Naive thymus-derived CD4-positive, alpha-beta T cell (primary cell): ENCODE measurements at regions not wholly inside any gene's neighbourhood (a gene's known extent, or its start where the extent isn't known, plus 50 kb on each side); places are given as distances from the start of the nearest gene placed in this dataset.

Experiments
- ATAC-seq: fragments of 150-1000 bp; cut with Tn5 transposase; 2 replicates; pipeline ENCODE4 v1.10.0; 2021; ENCODE audit warnings: mild to moderate bottlenecking, moderate library complexity
- CTCF ChIA-PET: fragments of 350-600 bp; sonication (Branson Sonifier 250); formaldehyde crosslinking; loops from one replicate; lab custom pipeline; 2021; ENCODE audit warnings: antibody characterized with exemption; lab: Charles Lee
- POLR2A ChIA-PET: fragments of 350-600 bp; sonication (Branson Sonifier 250); formaldehyde crosslinking; loops from one replicate; lab custom pipeline; 2021; ENCODE audit warnings: antibody characterized with exemption, inconsistent platforms; lab: Charles Lee
- DNase-seq, 9 donors: peaks; one replicate each; pipeline versions ENCODE4 v3.0.0 to v3.0.0-alpha.2; 2020 to 2022; ENCODE audit warnings: mixed read lengths in 1 of 9
- H3K27ac ChIP-seq: one replicate; pipeline ENCODE4 v1.7.0; 2013; ENCODE audit warnings: mild to moderate bottlenecking, low read depth, low read length, moderate library complexity
- H3K27me3 ChIP-seq, 2 donors: one replicate each; pipeline ENCODE4 v1.7.0; 2013; ENCODE audit warnings: low read length in 2 of 2, mild to moderate bottlenecking in 2 of 2, moderate library complexity in 2 of 2; ENCODE audit not compliant: control insufficient read depth in 2 of 2, insufficient read depth in 2 of 2
- H3K36me3 ChIP-seq, 3 experiments: 1 replicate in 2 of 3; 2 replicates in 1 of 3; pipeline ENCODE4 v1.7.0; 2013; ENCODE audit warnings: low read length in 3 of 3, mild to moderate bottlenecking in 3 of 3, moderate library complexity in 1 of 3; ENCODE audit not compliant: insufficient read depth in 3 of 3, control insufficient read depth in 2 of 3
- H3K4me1 ChIP-seq, 2 donors: one replicate each; pipeline ENCODE4 v1.7.0; 2013; ENCODE audit warnings: low read length in 2 of 2, mild to moderate bottlenecking in 2 of 2, moderate library complexity in 1 of 2; ENCODE audit not compliant: control insufficient read depth in 2 of 2, insufficient read depth in 2 of 2
- H3K4me3 ChIP-seq: 2 replicates; pipeline ENCODE4 v1.7.0; 2013; ENCODE audit warnings: mild to moderate bottlenecking, low read length
- H3K9me3 ChIP-seq, 3 experiments: 1 replicate in 2 of 3; 2 replicates in 1 of 3; pipeline ENCODE4 v1.7.0; 2013; ENCODE audit warnings: low read length in 3 of 3; ENCODE audit not compliant: control insufficient read depth in 2 of 3
- H3K27ac Mint-ChIP-seq, 9 donors: one replicate each; pipeline ENCODE4 v1.8.0; 2020 to 2022; ENCODE audit warnings: mixed read lengths in 9 of 9, mild to moderate bottlenecking in 8 of 9, moderate library complexity in 5 of 9, inconsistent platforms in 2 of 9
- H3K27me3 Mint-ChIP-seq, 5 donors: one replicate each; pipeline ENCODE4 v1.8.0; 2021 to 2022; ENCODE audit warnings: mixed read lengths in 5 of 5, mild to moderate bottlenecking in 1 of 5
- H3K36me3 Mint-ChIP-seq, 5 donors: one replicate each; pipeline ENCODE4 v1.8.0; 2020 to 2022; ENCODE audit warnings: mixed read lengths in 5 of 5, mild to moderate bottlenecking in 3 of 5, inconsistent platforms in 1 of 5
- H3K4me1 Mint-ChIP-seq, 7 donors: one replicate each; pipeline ENCODE4 v1.8.0; 2020 to 2022; ENCODE audit warnings: mixed read lengths in 7 of 7, mild to moderate bottlenecking in 3 of 7, inconsistent platforms in 1 of 7
- H3K4me3 Mint-ChIP-seq, 10 donors: one replicate each; pipeline ENCODE4 v1.8.0; 2020 to 2022; ENCODE audit warnings: mild to moderate bottlenecking in 10 of 10, mixed read lengths in 10 of 10, moderate library complexity in 6 of 10, inconsistent platforms in 2 of 10
- H3K9me3 Mint-ChIP-seq, 11 donors: one replicate each; pipeline ENCODE4 v1.8.0; 2020 to 2022; ENCODE audit warnings: mixed read lengths in 11 of 11, mild to moderate bottlenecking in 4 of 11, inconsistent platforms in 1 of 11, moderate library complexity in 1 of 11
- intact Hi-C, 2 donors: fragments of 100-400 bp; cut with micrococcal nuclease; formaldehyde crosslinking; loops; one replicate each; pipeline ENCODE4 v1.15.1; 2023

DNA sequence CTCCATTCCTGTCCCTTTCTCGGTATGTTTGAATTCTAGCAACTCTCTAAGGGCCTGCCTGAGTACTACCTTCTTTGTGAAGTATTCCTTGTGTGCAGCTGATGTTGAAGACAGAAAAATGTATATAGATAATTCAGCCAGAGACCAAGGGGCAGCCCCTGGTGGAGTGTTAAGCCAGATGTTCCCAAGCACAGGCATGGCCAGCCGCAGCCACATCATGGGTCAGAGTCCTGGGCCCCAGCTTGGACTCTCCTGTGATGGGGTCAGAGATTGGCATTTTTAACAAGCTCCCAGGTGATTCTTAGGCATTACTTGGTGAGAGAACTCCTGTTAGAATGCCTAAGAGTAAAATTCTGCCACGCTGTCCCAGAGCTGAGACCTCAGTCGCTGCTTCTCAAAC lies 100.8 kb downstream of the IRF8 start:
- Histone ChIP-seq H3K4me1 (no peaks in the 10 kb centered on the region), H3K27ac (no peak overlapping the region), H3K36me3 (no peaks in the 10 kb centered on the region), H3K27me3 (no peaks in the 10 kb centered on the region), H3K4me3 (no peak overlapping the region), H3K9me3 (no peaks in the 10 kb centered on the region)
- CTCF ChIA-PET, result interaction anchor here (0.9 to 1.0 kb wide), 2 partner anchors 12 to 178 kb away, joined by 3 to 4 read pairs; no protein-coding TSS in a partner anchor
- Mint-ChIP-seq H3K4me1 (peaks cover 7 to 25% (median 18%) of the 10 kb centered on the region in 7 donors), H3K27ac (peak overlapping the region in 1 of 9 donors; percentile 26), H3K36me3 (peaks cover 0 to 1% (median 0%) of the 10 kb centered on the region in 5 donors), H3K27me3 (no peaks in the 10 kb centered on the region), H3K4me3 (no peak overlapping the region), H3K9me3 (no peaks in the 10 kb centered on the region)
- POLR2A ChIA-PET, result no interaction called here
- DNase-seq (no peak), ATAC-seq (no peak)
- intact Hi-C loops, result no loop called here

DNA sequence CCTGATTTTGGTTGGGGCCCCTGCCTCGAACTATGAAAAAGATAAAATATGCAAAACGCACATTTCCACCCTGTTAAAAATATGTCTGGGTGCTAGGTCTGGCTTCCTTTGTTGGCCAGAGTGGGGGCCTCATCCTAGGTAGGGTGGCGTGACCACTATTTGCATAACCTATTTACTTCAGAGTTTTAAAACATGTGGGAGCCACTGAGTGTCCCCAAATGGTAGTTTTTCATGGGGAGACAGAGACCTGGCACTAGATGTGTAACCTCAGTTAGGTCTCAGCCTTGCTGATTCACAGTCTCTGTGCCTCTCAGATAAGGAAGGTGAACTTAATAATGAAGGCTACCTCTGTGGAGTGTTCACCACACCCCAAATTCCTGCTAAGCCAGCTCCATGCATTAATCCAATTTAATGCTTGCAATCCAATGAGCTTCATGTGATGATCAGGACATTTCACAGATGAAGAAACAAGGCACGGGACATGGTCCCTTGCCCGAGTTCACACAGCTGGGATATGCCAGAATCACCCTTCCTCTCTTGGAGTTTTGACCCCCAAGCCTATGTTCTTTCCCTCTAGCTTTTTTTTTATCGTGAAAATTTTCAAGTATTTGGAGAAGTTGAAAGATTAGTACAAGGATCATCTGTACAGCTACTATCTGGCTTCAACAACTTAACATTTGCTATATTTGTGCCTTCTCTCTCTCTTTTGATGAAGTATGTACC lies 103.4 kb downstream of the IRF8 start:
- Mint-ChIP-seq H3K9me3 (no peaks in the 10 kb centered on the region), H3K4me1 (peaks cover 6 to 14% (median 9%) of the 10 kb centered on the region in 7 donors), H3K27ac (no peak overlapping the region), H3K27me3 (peaks cover 0 to under 1% (median 0%) of the 10 kb centered on the region in 5 donors), H3K4me3 (no peak overlapping the region), H3K36me3 (peaks cover 0 to 1% (median 0%) of the 10 kb centered on the region in 5 donors)
- H3K27ac ChIP-seq, result no peak overlapping the region
- intact Hi-C loops, result no loop called here
- no peaks in the 10 kb centered on the region for H3K27me3 ChIP-seq
- DNase-seq (no peak), ATAC-seq (no peak)
- no peaks in the 10 kb centered on the region for H3K4me1 ChIP-seq
- ChIA-PET POLR2A (no interaction called here), CTCF (interaction anchor here (0.7 to 1.5 kb wide), 2 partner anchors 9 to 15 kb away, joined by 3 to 8 read pairs; no protein-coding TSS in a partner anchor)
- no peaks in the 10 kb centered on the region for H3K9me3 ChIP-seq
- no peak overlapping the region for H3K4me3 ChIP-seq
- no peaks in the 10 kb centered on the region for H3K36me3 ChIP-seq

DNA sequence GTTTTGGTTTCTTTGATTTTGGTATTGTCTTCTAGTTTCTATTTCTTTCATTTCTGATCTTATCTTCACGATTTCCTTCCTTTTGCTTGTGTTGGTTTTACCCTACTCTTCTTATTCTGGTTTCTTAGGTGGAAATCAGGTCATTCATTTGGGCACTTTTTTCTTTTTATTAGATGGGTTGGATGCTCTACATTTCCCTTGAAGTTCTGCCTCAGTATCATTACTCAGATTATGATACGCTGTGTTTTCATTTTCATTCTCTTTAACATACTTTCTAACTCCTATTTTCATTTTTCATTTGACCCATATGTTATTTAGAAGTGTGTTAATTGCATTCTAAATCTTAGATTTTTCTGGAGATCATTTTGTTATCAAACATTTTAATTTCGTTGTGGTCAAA lies 108.6 kb downstream of the IRF8 start:
- H3K4me3 ChIP-seq, result no peak overlapping the region
- Mint-ChIP-seq H3K4me1 (peaks cover 7 to 22% (median 11%) of the 10 kb centered on the region in 7 donors), H3K4me3 (peak overlapping the region in 1 of 10 donors; percentile 14), H3K36me3 (no peaks in the 10 kb centered on the region), H3K9me3 (no peaks in the 10 kb centered on the region), H3K27ac (no peak overlapping the region), H3K27me3 (peaks cover 0 to 8% (median 6%) of the 10 kb centered on the region in 5 donors)
- H3K27me3 ChIP-seq, result no peaks in the 10 kb centered on the region
- ATAC-seq, result no peak
- no peaks in the 10 kb centered on the region for H3K36me3 ChIP-seq
- no peak for DNase-seq
- POLR2A ChIA-PET, result no interaction called here
- H3K4me1 ChIP-seq, result no peaks in the 10 kb centered on the region
- no peaks in the 10 kb centered on the region for H3K9me3 ChIP-seq
- CTCF ChIA-PET, result interaction anchor here (0.6 kb wide), 1 partner anchor 656 kb away, joined by 3 read pairs; no protein-coding TSS in a partner anchor
- intact Hi-C loops, result no loop called here
- no peak overlapping the region for H3K27ac ChIP-seq

DNA sequence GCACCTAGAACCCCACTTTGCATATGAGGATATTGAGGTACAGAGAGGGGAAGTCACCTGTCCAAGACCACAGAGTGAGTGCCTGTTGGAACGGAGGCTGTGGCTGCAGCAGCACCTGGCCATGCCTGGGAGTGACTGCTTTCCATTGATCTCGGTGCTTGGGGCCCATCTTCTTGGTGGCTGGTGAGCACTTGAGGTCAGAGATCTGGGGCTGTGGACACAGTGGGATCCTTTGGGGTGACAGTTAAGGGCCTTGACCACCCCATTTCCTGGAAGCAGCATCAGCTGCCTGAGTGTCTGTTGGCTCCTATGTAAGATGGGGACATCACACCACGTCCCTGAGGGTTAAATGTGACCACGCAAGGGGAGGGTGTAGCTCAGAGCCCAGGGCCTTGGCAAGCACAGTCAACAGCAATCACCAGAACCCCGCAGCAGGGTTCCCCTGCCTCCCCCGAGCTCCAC lies 111.7 kb downstream of the IRF8 start:
- H3K4me3 Mint-ChIP-seq, result no peak overlapping the region
- CTCF ChIA-PET, result no interaction called here

DNA sequence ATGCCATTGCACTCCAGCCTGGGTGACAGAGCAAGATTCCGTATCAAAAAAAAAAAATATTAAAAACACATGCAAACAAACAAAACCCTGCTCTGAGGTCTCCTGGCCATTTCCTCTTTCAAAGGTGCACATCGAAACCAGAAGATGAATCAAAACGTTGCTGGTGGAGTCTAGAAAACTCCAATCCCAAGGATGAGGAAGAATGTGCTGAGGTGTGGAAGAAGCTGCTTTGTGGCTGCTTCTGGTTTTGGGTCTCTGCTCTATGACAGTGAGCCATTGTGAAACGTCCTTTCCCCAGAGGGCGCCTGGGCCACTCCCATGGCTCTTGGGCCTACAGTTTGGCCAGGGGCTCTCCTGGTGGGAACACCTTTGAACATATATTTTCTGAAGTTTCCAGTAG lies 112.6 kb downstream of the IRF8 start:
- no peak overlapping the region for H3K27ac ChIP-seq
- Mint-ChIP-seq H3K4me1 (peaks cover 7 to 22% (median 11%) of the 10 kb centered on the region in 7 donors), H3K4me3 (no peak overlapping the region), H3K9me3 (peaks cover 0 to 6% (median 1%) of the 10 kb centered on the region in 11 donors), H3K27ac (no peak overlapping the region), H3K36me3 (peaks cover 0 to 4% (median 4%) of the 10 kb centered on the region in 5 donors), H3K27me3 (peaks cover 0 to 8% (median 6%) of the 10 kb centered on the region in 5 donors)
- no peaks in the 10 kb centered on the region for H3K9me3 ChIP-seq
- ATAC-seq (no peak), DNase-seq (no peak)
- intact Hi-C loops, result no loop called here
- ChIA-PET CTCF (interaction anchor here (0.6 to 3.4 kb wide), 3 partner anchors 22 to 192 kb away, joined by 3 to 22 read pairs (median 6); no protein-coding TSS in a partner anchor), POLR2A (no interaction called here)
- H3K4me1 ChIP-seq, result no peaks in the 10 kb centered on the region
- H3K36me3 ChIP-seq, result no peaks in the 10 kb centered on the region
- no peak overlapping the region for H3K4me3 ChIP-seq
- H3K27me3 ChIP-seq, result no peaks in the 10 kb centered on the region

More for the DNA sequence above, 111.7 kb downstream of the IRF8 start:
- H3K9me3 ChIP-seq, result no peaks in the 10 kb centered on the region
- H3K4me1 Mint-ChIP-seq, result peaks cover 7 to 22% (median 11%) of the 10 kb centered on the region in 7 donors
- H3K36me3 Mint-ChIP-seq, result peaks cover 0 to 4% (median 4%) of the 10 kb centered on the region in 5 donors
- no peaks in the 10 kb centered on the region for H3K4me1 ChIP-seq
- no peak overlapping the region for H3K27ac Mint-ChIP-seq
- peaks cover 0 to 8% (median 6%) of the 10 kb centered on the region in 5 donors for H3K27me3 Mint-ChIP-seq
- intact Hi-C loops, result no loop called here
- H3K4me3 ChIP-seq, result no peak overlapping the region
- H3K27ac ChIP-seq, result no peak overlapping the region
- no peaks in the 10 kb centered on the region for H3K27me3 ChIP-seq
- ATAC-seq (no peak), DNase-seq (no peak)
- H3K9me3 Mint-ChIP-seq, result peaks cover 0 to 6% (median 1%) of the 10 kb centered on the region in 11 donors
- no peaks in the 10 kb centered on the region for H3K36me3 ChIP-seq
- POLR2A ChIA-PET, result no interaction called here

DNA sequence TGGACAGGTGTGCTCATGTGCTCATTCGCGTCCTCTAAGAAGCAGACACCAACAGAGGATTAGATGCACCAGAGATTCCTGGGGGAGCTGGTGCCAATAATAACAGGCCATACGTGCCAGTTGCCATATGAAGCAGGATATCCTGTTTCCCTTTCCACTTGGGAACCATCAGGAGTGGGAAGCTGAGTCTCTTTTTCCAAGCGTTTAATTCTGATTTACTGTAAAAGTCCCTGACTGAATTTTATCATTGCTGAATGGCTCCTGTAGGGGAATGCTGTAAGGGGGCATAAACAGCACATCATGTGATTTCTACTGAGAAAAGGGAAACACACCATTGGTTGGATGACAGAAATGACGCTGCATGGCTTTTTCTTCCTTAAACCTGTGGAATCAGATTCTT lies 113.3 kb downstream of the IRF8 start:
- peaks cover 6 to 21% (median 10%) of the 10 kb centered on the region in 7 donors for H3K4me1 Mint-ChIP-seq
- ChIA-PET CTCF (interaction anchor here (1.8 to 3.4 kb wide), 2 partner anchors 191 to 193 kb away, joined by 6 to 22 read pairs; no protein-coding TSS in a partner anchor), POLR2A (no interaction called here)
- intact Hi-C loops, result no loop called here
- H3K27me3 ChIP-seq, result no peaks in the 10 kb centered on the region
- peaks cover 0 to 4% (median 4%) of the 10 kb centered on the region in 5 donors for H3K36me3 Mint-ChIP-seq
- peaks cover 0 to 8% (median 6%) of the 10 kb centered on the region in 5 donors for H3K27me3 Mint-ChIP-seq
- peaks cover 0 to 6% (median 1%) of the 10 kb centered on the region in 11 donors for H3K9me3 Mint-ChIP-seq
- no peak for DNase-seq
- no peaks in the 10 kb centered on the region for H3K9me3 ChIP-seq
- H3K4me1 ChIP-seq, result no peaks in the 10 kb centered on the region
- H3K27ac ChIP-seq, result no peak overlapping the region
- H3K27ac Mint-ChIP-seq, result no peak overlapping the region
- no peaks in the 10 kb centered on the region for H3K36me3 ChIP-seq
- no peak for ATAC-seq
- H3K4me3 ChIP-seq, result no peak overlapping the region
- no peak overlapping the region for H3K4me3 Mint-ChIP-seq
